ENCODE measurements at regions not wholly inside any gene's neighbourhood (a gene's known extent, or its start where the extent isn't known, plus 50 kb on each side); places are given as distances from the start of the nearest gene placed in this dataset.

DNA sequence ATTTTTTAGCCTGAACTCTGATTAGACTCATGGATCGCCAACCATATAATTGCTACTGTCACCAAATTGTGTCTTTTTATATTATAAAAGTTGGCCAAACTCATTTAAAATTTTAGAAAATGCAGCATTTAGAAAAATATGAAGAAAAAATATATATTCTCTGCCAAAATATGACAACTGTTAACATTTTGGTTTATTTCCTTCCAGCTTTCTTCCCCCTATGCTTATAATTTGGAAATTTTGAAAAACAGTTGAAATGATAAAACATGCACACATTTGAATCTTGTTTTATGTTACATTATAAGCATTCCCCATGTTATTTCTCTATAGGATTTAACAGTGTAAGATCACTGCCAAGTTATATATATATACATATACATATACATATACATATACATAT, 1112.8 kb downstream of the TUSC7 start:
- no peak overlapping the region for H3K27ac Mint-ChIP-seq
- H3K36me3 Mint-ChIP-seq, result no peaks in the 10 kb centered on the region
- no peak for ATAC-seq (ENCODE audit: low read depth)
- H3K9me3 Mint-ChIP-seq, result peaks cover 1% of the 10 kb centered on the region
- no peaks in the 10 kb centered on the region for H3K4me1 Mint-ChIP-seq
- no peak overlapping the region for H3K4me3 Mint-ChIP-seq
- no peaks in the 10 kb centered on the region for H3K27me3 Mint-ChIP-seq
- POLR2A ChIA-PET, result no interaction called here
- no peak for DNase-seq

- Mint-ChIP-seq H3K4me3 (no peak overlapping the region), H3K27me3 (no peaks in the 10 kb centered on the region), H3K9me3 (no peaks in the 10 kb centered on the region), H3K27ac (no peak overlapping the region), H3K4me1 (no peaks in the 10 kb centered on the region), H3K36me3 (no peaks in the 10 kb centered on the region)
- ATAC-seq (ENCODE audit: low read depth) (no peak), DNase-seq (no peak)
- POLR2A ChIA-PET, result no interaction called here
Measured at GRCh38 chr3:117836296-117836695, 1126.7 kb downstream of the TUSC7 start.

DNA sequence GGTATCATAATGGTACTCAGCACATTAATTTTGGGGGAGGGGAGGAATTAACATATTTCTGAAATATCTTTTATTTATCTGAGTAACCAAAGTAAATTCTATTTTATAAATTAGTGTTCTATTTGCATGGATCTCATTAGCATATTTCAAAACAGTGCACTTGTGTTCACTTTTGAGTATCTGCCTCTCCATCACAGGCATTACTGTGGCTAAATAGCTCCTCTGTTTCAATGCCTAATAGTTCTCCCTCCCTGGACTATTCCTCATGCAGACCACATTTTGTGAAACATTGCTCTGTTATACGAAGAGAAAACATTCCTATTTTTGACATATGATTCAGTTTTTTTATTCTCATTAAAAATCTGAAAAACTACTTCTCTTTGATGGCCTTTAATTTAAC, 1127.8 kb downstream of the TUSC7 start:
- no peaks in the 10 kb centered on the region for H3K36me3 Mint-ChIP-seq
- H3K4me3 Mint-ChIP-seq, result no peak overlapping the region
- H3K27ac Mint-ChIP-seq, result no peak overlapping the region
- DNase-seq, result no peak
- POLR2A ChIA-PET, result no interaction called here
- H3K4me1 Mint-ChIP-seq, result no peaks in the 10 kb centered on the region
- ATAC-seq (ENCODE audit: low read depth), result no peak
- no peaks in the 10 kb centered on the region for H3K9me3 Mint-ChIP-seq
- no peaks in the 10 kb centered on the region for H3K27me3 Mint-ChIP-seq

GRCh38 chr3:117842086-117842485, 1132.5 kb downstream of the TUSC7 start:
- no peak for DNase-seq
- Mint-ChIP-seq H3K4me3 (no peak overlapping the region), H3K36me3 (no peaks in the 10 kb centered on the region), H3K27ac (no peak overlapping the region), H3K27me3 (no peaks in the 10 kb centered on the region), H3K4me1 (no peaks in the 10 kb centered on the region), H3K9me3 (no peaks in the 10 kb centered on the region)
- POLR2A ChIA-PET, result no interaction called here
- ATAC-seq (ENCODE audit: low read depth), result no peak

DNA sequence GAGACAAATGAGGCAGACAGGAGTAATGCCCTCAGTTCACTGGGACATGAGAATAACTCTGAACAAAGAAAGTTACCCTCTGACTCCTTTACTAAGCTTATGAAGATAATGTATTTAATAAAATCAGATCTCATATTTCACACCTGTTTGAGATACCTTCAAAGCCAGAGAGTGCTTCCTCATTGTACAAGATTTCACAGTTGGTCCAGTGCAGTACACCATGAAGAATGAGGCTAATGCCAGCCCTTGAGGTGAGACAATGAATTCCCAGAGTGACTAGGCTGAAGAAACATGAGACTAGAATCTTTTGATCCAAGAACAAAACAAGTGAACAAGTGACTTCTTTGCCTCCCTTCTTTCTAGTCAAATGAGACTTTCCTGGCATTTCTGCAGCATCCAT, 1133.8 kb downstream of the TUSC7 start:
- no peak overlapping the region for H3K4me3 Mint-ChIP-seq
- no peak overlapping the region for H3K27ac Mint-ChIP-seq
- no peaks in the 10 kb centered on the region for H3K4me1 Mint-ChIP-seq
- ATAC-seq (ENCODE audit: low read depth), result no peak
- no peaks in the 10 kb centered on the region for H3K36me3 Mint-ChIP-seq
- DNase-seq, result no peak
- POLR2A ChIA-PET, result no interaction called here
- no peaks in the 10 kb centered on the region for H3K27me3 Mint-ChIP-seq
- H3K9me3 Mint-ChIP-seq, result no peaks in the 10 kb centered on the region

- H3K4me3 Mint-ChIP-seq, result no peak overlapping the region
- ATAC-seq (ENCODE audit: low read depth) (no peak), DNase-seq (no peak)
- H3K27ac Mint-ChIP-seq, result no peak overlapping the region
- POLR2A ChIA-PET, result no interaction called here
- H3K27me3 Mint-ChIP-seq, result no peaks in the 10 kb centered on the region
- H3K36me3 Mint-ChIP-seq, result no peaks in the 10 kb centered on the region
- no peaks in the 10 kb centered on the region for H3K9me3 Mint-ChIP-seq
- no peaks in the 10 kb centered on the region for H3K4me1 Mint-ChIP-seq
Measured at GRCh38 chr3:117844676-117845075, 1135.1 kb downstream of the TUSC7 start.

DNA sequence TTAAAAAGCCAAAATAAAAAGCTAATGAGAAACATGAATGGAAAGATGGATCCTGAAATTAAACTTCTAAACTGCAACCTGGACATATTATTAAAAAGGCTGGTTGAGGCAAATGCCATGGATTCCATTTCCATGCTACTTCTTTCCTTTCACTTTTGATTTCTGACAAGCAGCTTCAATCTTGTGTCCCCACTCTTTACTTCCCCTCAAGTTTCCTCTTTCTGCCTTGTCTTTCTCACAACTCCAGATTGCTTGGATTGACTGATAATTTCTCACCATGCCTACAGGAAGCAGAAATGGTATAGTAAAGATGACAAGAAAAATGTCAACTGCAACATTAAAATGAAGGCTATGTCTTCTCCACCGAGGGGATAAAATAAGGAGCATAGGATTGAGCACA, 1136.7 kb downstream of the TUSC7 start:
- no peak overlapping the region for H3K4me3 Mint-ChIP-seq
- H3K27ac Mint-ChIP-seq, result no peak overlapping the region
- H3K36me3 Mint-ChIP-seq, result no peaks in the 10 kb centered on the region
- ATAC-seq (ENCODE audit: low read depth), result no peak
- DNase-seq, result no peak
- POLR2A ChIA-PET, result no interaction called here
- H3K4me1 Mint-ChIP-seq, result no peaks in the 10 kb centered on the region
- H3K27me3 Mint-ChIP-seq, result no peaks in the 10 kb centered on the region
- H3K9me3 Mint-ChIP-seq, result no peaks in the 10 kb centered on the region

DNA sequence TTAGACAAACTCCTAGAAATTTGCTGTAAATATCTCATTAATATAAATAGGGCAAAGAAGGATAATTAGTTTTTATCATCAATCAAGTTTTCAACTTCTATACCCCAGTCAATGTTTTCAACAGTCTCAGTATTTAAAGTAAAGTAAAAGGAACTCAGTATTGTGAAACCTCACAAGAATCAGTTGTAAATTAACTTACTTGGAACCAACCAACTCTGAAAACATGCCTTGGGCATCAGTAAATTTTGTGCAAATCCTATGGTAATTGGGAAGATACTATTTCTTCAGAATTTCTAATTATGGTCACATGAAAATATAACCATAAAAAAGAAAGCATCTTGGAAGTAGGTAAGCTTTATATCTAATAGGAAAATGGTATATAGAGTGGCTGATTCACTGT, 1139.0 kb downstream of the TUSC7 start:
- POLR2A ChIA-PET, result no interaction called here
- Mint-ChIP-seq H3K9me3 (peaks cover 2% of the 10 kb centered on the region), H3K27ac (no peak overlapping the region), H3K27me3 (no peaks in the 10 kb centered on the region), H3K4me1 (no peaks in the 10 kb centered on the region), H3K36me3 (no peaks in the 10 kb centered on the region), H3K4me3 (no peak overlapping the region)
- ATAC-seq (ENCODE audit: low read depth) (no peak), DNase-seq (no peak)

DNA sequence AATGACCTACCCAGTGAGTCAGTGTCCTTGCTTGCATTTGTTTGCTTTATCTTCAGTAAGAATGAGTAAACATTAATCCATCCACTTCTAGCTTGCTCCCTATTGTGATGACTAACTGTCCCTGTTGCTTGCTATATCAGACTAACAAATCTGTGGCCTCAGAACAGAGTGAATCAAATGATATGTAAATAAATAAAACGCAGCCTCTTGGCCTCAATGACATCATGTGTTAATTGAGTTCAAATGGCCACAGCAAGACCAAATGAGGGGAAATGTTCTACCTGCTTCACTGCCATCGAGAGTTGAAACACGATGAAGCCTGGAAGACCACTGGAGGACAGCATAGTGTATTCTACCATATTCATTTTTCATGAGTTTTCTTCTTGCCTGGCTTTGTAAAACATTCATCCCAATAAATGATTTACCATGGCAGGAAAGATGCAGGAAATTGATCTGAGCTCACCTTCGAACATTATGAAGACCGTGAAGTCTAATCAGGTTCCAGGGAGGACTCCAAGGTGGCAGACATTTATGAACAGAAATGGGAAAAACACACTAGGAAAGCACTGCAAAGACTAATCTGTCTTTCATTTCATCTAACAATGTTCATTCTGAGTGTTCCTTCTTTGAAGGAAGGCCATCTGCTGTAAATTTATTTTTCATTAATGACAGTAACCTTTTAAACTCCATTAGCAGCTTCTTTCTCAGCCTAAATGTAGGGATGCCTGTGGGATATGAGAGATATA, 1144.5 kb downstream of the TUSC7 start:
- ATAC-seq (ENCODE audit: low read depth), result no peak
- no peak for DNase-seq
- H3K9me3 Mint-ChIP-seq, result peaks cover 2% of the 10 kb centered on the region
- no peaks in the 10 kb centered on the region for H3K36me3 Mint-ChIP-seq
- H3K4me1 Mint-ChIP-seq, result no peaks in the 10 kb centered on the region
- no peaks in the 10 kb centered on the region for H3K27me3 Mint-ChIP-seq
- no peak overlapping the region for H3K27ac Mint-ChIP-seq
- POLR2A ChIA-PET, result no interaction called here
- H3K4me3 Mint-ChIP-seq, result no peak overlapping the region

DNA sequence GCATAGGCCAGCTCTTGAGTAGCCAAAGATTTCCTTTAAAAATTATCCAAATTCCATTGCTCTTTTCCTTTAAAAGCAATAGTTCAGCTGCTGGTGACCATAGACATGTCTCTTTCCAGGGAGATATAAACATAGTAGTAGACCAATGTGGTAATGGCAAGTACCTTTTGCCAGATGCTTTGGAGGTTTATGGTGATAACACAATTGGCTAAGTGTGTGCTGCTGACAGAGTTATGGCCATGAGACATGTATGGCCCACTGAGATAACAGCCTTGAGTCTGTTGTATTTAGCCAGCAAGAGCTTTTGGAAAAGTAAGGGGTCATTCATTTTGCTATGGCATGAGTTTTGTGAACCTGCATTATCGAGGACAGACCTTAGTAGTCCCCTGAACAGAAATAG, 1146.8 kb downstream of the TUSC7 start:
- no peak for ATAC-seq (ENCODE audit: low read depth)
- no peak for DNase-seq
- POLR2A ChIA-PET, result no interaction called here
- Mint-ChIP-seq H3K9me3 (peaks cover 2% of the 10 kb centered on the region), H3K4me3 (no peak overlapping the region), H3K27me3 (no peaks in the 10 kb centered on the region), H3K4me1 (no peaks in the 10 kb centered on the region), H3K36me3 (no peaks in the 10 kb centered on the region), H3K27ac (no peak overlapping the region)

DNA sequence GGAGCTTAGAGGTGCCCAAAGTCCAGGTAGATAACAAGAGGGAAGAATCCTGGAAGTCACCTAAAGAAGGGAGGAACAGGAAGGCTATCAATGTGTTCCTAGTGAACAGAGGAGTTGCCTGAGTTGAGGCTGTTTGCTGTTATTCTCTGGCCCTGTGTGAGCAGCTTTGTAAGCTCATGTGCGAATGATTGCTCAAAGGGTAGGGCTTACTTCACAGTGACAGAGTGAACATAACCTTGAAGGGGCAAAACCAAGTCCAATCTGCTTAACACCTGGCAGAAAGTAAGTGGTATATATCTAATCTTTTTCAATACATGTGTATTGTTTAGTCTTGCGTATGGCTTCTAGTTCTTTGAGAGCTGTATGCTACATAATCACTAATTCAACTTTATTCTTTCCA, 1153.6 kb downstream of the TUSC7 start:
- Mint-ChIP-seq H3K9me3 (no peaks in the 10 kb centered on the region), H3K4me3 (no peak overlapping the region), H3K36me3 (no peaks in the 10 kb centered on the region), H3K27ac (no peak overlapping the region), H3K4me1 (no peaks in the 10 kb centered on the region), H3K27me3 (no peaks in the 10 kb centered on the region)
- POLR2A ChIA-PET, result no interaction called here
- ATAC-seq (ENCODE audit: low read depth), result no peak
- DNase-seq, result no peak

GRCh38 chr3:117865338-117865737, 1155.8 kb downstream of the TUSC7 start:
- DNase-seq (no peak), ATAC-seq (ENCODE audit: low read depth) (no peak)
- Mint-ChIP-seq H3K27ac (no peak overlapping the region), H3K4me1 (no peaks in the 10 kb centered on the region), H3K9me3 (no peaks in the 10 kb centered on the region), H3K36me3 (no peaks in the 10 kb centered on the region), H3K4me3 (no peak overlapping the region), H3K27me3 (no peaks in the 10 kb centered on the region)
- POLR2A ChIA-PET, result no interaction called here

DNA sequence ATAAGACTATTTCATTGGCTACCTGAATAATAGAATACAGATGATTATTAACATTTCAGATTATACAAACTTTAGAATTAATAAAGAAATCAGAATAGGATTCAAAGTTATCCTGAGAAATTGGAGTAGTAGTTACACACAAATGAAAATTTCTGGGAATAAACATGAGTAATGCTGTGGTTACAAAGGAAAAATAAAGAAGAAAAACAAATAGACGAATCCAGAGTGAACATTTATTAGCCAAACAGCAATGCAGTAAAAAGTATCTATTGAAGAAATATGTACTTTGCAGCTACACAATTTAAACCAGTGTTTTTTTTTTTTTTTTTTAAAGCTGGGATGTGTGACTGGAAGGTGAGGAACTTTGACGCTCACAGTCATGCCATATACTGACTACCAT, 1159.2 kb downstream of the TUSC7 start:
- Mint-ChIP-seq H3K9me3 (peaks cover 3% of the 10 kb centered on the region), H3K27ac (no peak overlapping the region), H3K36me3 (no peaks in the 10 kb centered on the region), H3K27me3 (no peaks in the 10 kb centered on the region), H3K4me1 (no peaks in the 10 kb centered on the region), H3K4me3 (no peak overlapping the region)
- no peak for ATAC-seq (ENCODE audit: low read depth)
- POLR2A ChIA-PET, result no interaction called here
- DNase-seq, result no peak

DNA sequence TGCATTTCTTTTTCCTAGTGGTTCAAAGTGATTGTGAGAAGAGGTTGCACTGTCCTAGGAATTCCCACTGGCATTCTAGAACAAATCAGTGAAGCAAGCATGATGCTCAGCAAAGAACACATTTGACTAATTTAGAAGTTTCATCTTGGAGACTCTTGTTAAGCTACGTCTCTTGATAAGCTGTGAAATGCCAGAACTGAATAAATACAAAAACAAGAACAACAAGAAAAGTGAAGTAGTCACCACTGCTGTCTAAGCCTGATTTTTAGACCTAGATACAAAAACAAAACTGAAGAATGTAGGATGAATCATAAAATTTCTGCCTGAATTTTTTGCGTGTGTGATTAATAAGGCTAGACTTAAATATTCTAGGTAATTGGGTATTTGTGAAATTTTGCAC, 1162.4 kb downstream of the TUSC7 start:
- no peaks in the 10 kb centered on the region for H3K4me1 Mint-ChIP-seq

More for the DNA sequence above, 1162.4 kb downstream of the TUSC7 start:
- Mint-ChIP-seq H3K4me3 (no peak overlapping the region), H3K9me3 (peaks cover 5% of the 10 kb centered on the region), H3K27me3 (no peaks in the 10 kb centered on the region), H3K27ac (no peak overlapping the region), H3K36me3 (no peaks in the 10 kb centered on the region)
- POLR2A ChIA-PET, result no interaction called here
- DNase-seq (no peak), ATAC-seq (ENCODE audit: low read depth) (no peak)
